ENCODE measurements at regions not wholly inside any gene's neighbourhood (a gene's known extent, or its start where the extent isn't known, plus 50 kb on each side); places are given as distances from the start of the nearest gene placed in this dataset.

DNA sequence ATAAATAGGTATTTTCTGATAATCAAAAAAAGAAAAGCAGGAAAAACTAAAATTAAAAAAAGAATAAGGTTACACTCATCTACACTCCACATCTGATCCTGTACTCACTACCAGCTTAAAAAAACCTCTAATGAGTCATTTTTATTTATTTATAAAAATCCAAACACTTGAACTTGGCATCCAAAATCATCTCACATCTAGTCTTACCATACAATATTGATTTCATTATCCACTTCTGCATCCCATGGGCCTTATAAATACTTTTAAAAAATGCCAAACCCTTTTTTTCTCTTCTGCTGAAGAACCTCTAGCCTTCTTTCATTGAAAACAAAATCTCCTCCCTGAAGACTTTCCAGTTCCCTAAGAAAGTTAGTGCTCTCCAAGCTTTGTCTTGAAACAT is 109.7 kb downstream of the TMTC3 start:
- ChIA-PET CTCF (no interaction called here), POLR2A (interaction anchor here (0.6 kb wide), 1 partner anchor 1466 kb away, joined by 3 read pairs; no protein-coding TSS in a partner anchor)
- Histone ChIP-seq H3K36me3 (ENCODE audit: control insufficient read depth in 4 of 4, insufficient read depth in 4 of 4, low read length in 3 of 4) (no peaks in the 10 kb centered on the region), H3K27ac (ENCODE audit: insufficient read depth in 1 of 2, low read depth in 1 of 2, low read length in 2 of 2, poor library complexity in 1 of 2, severe bottlenecking in 2 of 2) (no peak overlapping the region), H3K9me3 (ENCODE audit: control extremely low read depth in 1 of 5, control insufficient read depth in 4 of 5, insufficient read depth in 2 of 5, low read depth in 1 of 5, low read length in 4 of 5) (no peaks in the 10 kb centered on the region), H3K4me1 (ENCODE audit: control extremely low read depth in 1 of 4, control insufficient read depth in 4 of 4, insufficient read depth in 4 of 4, low read length in 3 of 4) (no peaks in the 10 kb centered on the region), H3K27me3 (replicated peaks in 2 of 5; ENCODE audit: control insufficient read depth in 4 of 5, insufficient read depth in 5 of 5, low read length in 4 of 5) (no peaks in the 10 kb centered on the region), H3K4me3 (ENCODE audit: control insufficient read depth in 1 of 7, extremely low read depth in 1 of 7, insufficient read depth in 4 of 7, low read depth in 2 of 7, low read length in 6 of 7) (no peak overlapping the region)
- DNase-seq: no peak

- DNase-seq: no peak
- CTCF ChIA-PET: no interaction called here
- POLR2A ChIA-PET: no interaction called here
- Histone ChIP-seq H3K4me1 (ENCODE audit: control extremely low read depth in 1 of 4, control insufficient read depth in 4 of 4, insufficient read depth in 4 of 4, low read length in 3 of 4) (no peaks in the 10 kb centered on the region), H3K27ac (ENCODE audit: insufficient read depth in 1 of 2, low read depth in 1 of 2, low read length in 2 of 2, poor library complexity in 1 of 2, severe bottlenecking in 2 of 2) (no peak overlapping the region), H3K36me3 (ENCODE audit: control insufficient read depth in 4 of 4, insufficient read depth in 4 of 4, low read length in 3 of 4) (no peaks in the 10 kb centered on the region), H3K4me3 (ENCODE audit: control insufficient read depth in 1 of 7, extremely low read depth in 1 of 7, insufficient read depth in 4 of 7, low read depth in 2 of 7, low read length in 6 of 7) (no peak overlapping the region), H3K27me3 (replicated peaks in 2 of 5; ENCODE audit: control insufficient read depth in 4 of 5, insufficient read depth in 5 of 5, low read length in 4 of 5) (no peaks in the 10 kb centered on the region), H3K9me3 (ENCODE audit: control extremely low read depth in 1 of 5, control insufficient read depth in 4 of 5, insufficient read depth in 2 of 5, low read depth in 1 of 5, low read length in 4 of 5) (no peaks in the 10 kb centered on the region)
These were observed 111.4 kb downstream of the TMTC3 start for GRCh38 chr12:88253371-88253978.

GRCh38 chr12:88255224-88255623 is 113.1 kb downstream of the TMTC3 start:
- no peak for DNase-seq
- H3K9me3 ChIP-seq (ENCODE audit: control extremely low read depth in 1 of 5, control insufficient read depth in 4 of 5, insufficient read depth in 2 of 5, low read depth in 1 of 5, low read length in 4 of 5): no peaks in the 10 kb centered on the region
- H3K4me3 ChIP-seq (ENCODE audit: control insufficient read depth in 1 of 7, extremely low read depth in 1 of 7, insufficient read depth in 4 of 7, low read depth in 2 of 7, low read length in 6 of 7): no peak overlapping the region
- H3K27ac ChIP-seq (ENCODE audit: insufficient read depth in 1 of 2, low read depth in 1 of 2, low read length in 2 of 2, poor library complexity in 1 of 2, severe bottlenecking in 2 of 2): no peak overlapping the region
- POLR2A ChIA-PET: no interaction called here
- H3K27me3 ChIP-seq (replicated peaks in 2 of 5; ENCODE audit: control insufficient read depth in 4 of 5, insufficient read depth in 5 of 5, low read length in 4 of 5): no peaks in the 10 kb centered on the region
- no peaks in the 10 kb centered on the region for H3K4me1 ChIP-seq (ENCODE audit: control extremely low read depth in 1 of 4, control insufficient read depth in 4 of 4, insufficient read depth in 4 of 4, low read length in 3 of 4)
- CTCF ChIA-PET: no interaction called here
- no CpG with 5 or more reads among the region's 2 CpGs for WGBS (ENCODE audit: insufficient coverage)
- no peaks in the 10 kb centered on the region for H3K36me3 ChIP-seq (ENCODE audit: control insufficient read depth in 4 of 4, insufficient read depth in 4 of 4, low read length in 3 of 4)

DNA sequence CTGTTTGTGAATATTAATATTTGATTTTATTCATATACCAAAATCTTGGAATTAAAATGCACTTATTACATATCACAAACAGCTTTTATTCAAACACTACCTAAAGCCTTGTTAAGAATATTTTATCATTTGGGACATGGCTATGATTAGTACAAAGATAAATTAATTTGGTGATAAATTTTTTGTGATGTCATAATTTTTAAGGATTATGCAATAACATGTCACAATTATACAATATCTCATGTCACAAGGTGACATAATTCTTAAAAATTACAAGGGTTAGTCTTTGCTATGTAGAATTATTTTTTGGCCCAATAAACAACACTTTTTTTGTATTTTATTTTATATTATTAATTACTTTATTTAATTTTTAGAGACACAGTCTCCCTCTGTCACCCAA is 113.7 kb downstream of the TMTC3 start:
- H3K9me3 ChIP-seq (ENCODE audit: control extremely low read depth in 1 of 5, control insufficient read depth in 4 of 5, insufficient read depth in 2 of 5, low read depth in 1 of 5, low read length in 4 of 5): no peaks in the 10 kb centered on the region
- no peaks in the 10 kb centered on the region for H3K36me3 ChIP-seq (ENCODE audit: control insufficient read depth in 4 of 4, insufficient read depth in 4 of 4, low read length in 3 of 4)
- DNase-seq: no peak
- H3K27ac ChIP-seq (ENCODE audit: insufficient read depth in 1 of 2, low read depth in 1 of 2, low read length in 2 of 2, poor library complexity in 1 of 2, severe bottlenecking in 2 of 2): no peak overlapping the region
- ChIA-PET CTCF (no interaction called here), POLR2A (no interaction called here)
- H3K4me3 ChIP-seq (ENCODE audit: control insufficient read depth in 1 of 7, extremely low read depth in 1 of 7, insufficient read depth in 4 of 7, low read depth in 2 of 7, low read length in 6 of 7): no peak overlapping the region
- no peaks in the 10 kb centered on the region for H3K27me3 ChIP-seq (replicated peaks in 2 of 5; ENCODE audit: control insufficient read depth in 4 of 5, insufficient read depth in 5 of 5, low read length in 4 of 5)
- H3K4me1 ChIP-seq (ENCODE audit: control extremely low read depth in 1 of 4, control insufficient read depth in 4 of 4, insufficient read depth in 4 of 4, low read length in 3 of 4): no peaks in the 10 kb centered on the region

DNA sequence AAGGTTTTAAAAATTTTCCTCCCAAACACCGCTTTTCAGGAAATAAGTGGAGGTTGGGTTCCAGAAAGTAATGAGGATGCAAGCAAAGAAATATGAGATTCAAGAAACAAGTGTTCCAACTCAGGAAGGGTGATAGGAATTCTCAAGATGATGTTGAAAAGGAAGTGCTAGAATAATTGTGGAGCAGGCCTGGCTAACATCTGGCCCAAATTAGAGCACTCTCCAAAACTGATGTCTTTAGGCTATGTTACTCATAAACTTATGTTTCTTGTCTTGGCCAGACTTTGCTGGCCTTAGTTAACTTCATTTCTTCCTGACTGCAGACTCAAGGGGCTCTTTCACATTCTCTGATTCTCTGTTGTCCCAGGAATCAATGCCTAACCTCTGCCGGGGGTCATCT is 116.3 kb downstream of the TMTC3 start:
- no peaks in the 10 kb centered on the region for H3K4me1 ChIP-seq (ENCODE audit: control extremely low read depth in 1 of 4, control insufficient read depth in 4 of 4, insufficient read depth in 4 of 4, low read length in 3 of 4)
- H3K36me3 ChIP-seq (ENCODE audit: control insufficient read depth in 4 of 4, insufficient read depth in 4 of 4, low read length in 3 of 4): no peaks in the 10 kb centered on the region
- no peak overlapping the region for H3K27ac ChIP-seq (ENCODE audit: insufficient read depth in 1 of 2, low read depth in 1 of 2, low read length in 2 of 2, poor library complexity in 1 of 2, severe bottlenecking in 2 of 2)
- 100% methylated on average over 2 of the region's 2 CpGs for WGBS (ENCODE audit: insufficient coverage)
- no peaks in the 10 kb centered on the region for H3K9me3 ChIP-seq (ENCODE audit: control extremely low read depth in 1 of 5, control insufficient read depth in 4 of 5, insufficient read depth in 2 of 5, low read depth in 1 of 5, low read length in 4 of 5)
- CTCF ChIA-PET: no interaction called here
- H3K27me3 ChIP-seq (replicated peaks in 2 of 5; ENCODE audit: control insufficient read depth in 4 of 5, insufficient read depth in 5 of 5, low read length in 4 of 5): no peaks in the 10 kb centered on the region
- H3K4me3 ChIP-seq (ENCODE audit: control insufficient read depth in 1 of 7, extremely low read depth in 1 of 7, insufficient read depth in 4 of 7, low read depth in 2 of 7, low read length in 6 of 7): no peak overlapping the region
- POLR2A ChIA-PET: no interaction called here
- DNase-seq: no peak

- DNase-seq: no peak
- Histone ChIP-seq H3K9me3 (ENCODE audit: control extremely low read depth in 1 of 5, control insufficient read depth in 4 of 5, insufficient read depth in 2 of 5, low read depth in 1 of 5, low read length in 4 of 5) (no peaks in the 10 kb centered on the region), H3K27ac (ENCODE audit: insufficient read depth in 1 of 2, low read depth in 1 of 2, low read length in 2 of 2, poor library complexity in 1 of 2, severe bottlenecking in 2 of 2) (no peak overlapping the region), H3K36me3 (ENCODE audit: control insufficient read depth in 4 of 4, insufficient read depth in 4 of 4, low read length in 3 of 4) (no peaks in the 10 kb centered on the region), H3K27me3 (replicated peaks in 2 of 5; ENCODE audit: control insufficient read depth in 4 of 5, insufficient read depth in 5 of 5, low read length in 4 of 5) (no peaks in the 10 kb centered on the region), H3K4me1 (ENCODE audit: control extremely low read depth in 1 of 4, control insufficient read depth in 4 of 4, insufficient read depth in 4 of 4, low read length in 3 of 4) (no peaks in the 10 kb centered on the region), H3K4me3 (ENCODE audit: control insufficient read depth in 1 of 7, extremely low read depth in 1 of 7, insufficient read depth in 4 of 7, low read depth in 2 of 7, low read length in 6 of 7) (no peak overlapping the region)
- WGBS (ENCODE audit: insufficient coverage): no CpG with 5 or more reads among the region's 2 CpGs
- ChIA-PET POLR2A (no interaction called here), CTCF (no interaction called here)
These were observed 124.8 kb downstream of the TMTC3 start for GRCh38 chr12:88266806-88267360.

GRCh38 chr12:88267630-88268029 is 125.5 kb downstream of the TMTC3 start:
- DNase-seq: no peak
- POLR2A ChIA-PET: no interaction called here
- H3K27ac ChIP-seq (ENCODE audit: insufficient read depth in 1 of 2, low read depth in 1 of 2, low read length in 2 of 2, poor library complexity in 1 of 2, severe bottlenecking in 2 of 2): no peak overlapping the region
- no peaks in the 10 kb centered on the region for H3K36me3 ChIP-seq (ENCODE audit: control insufficient read depth in 4 of 4, insufficient read depth in 4 of 4, low read length in 3 of 4)
- CTCF ChIA-PET: no interaction called here
- H3K9me3 ChIP-seq (ENCODE audit: control extremely low read depth in 1 of 5, control insufficient read depth in 4 of 5, insufficient read depth in 2 of 5, low read depth in 1 of 5, low read length in 4 of 5): peaks cover 0 to 2% (median 0%) of the 10 kb centered on the region in 5 experiments
- no CpG with 5 or more reads among the region's 2 CpGs for WGBS (ENCODE audit: insufficient coverage)
- H3K27me3 ChIP-seq (replicated peaks in 2 of 5; ENCODE audit: control insufficient read depth in 4 of 5, insufficient read depth in 5 of 5, low read length in 4 of 5): no peaks in the 10 kb centered on the region
- no peaks in the 10 kb centered on the region for H3K4me1 ChIP-seq (ENCODE audit: control extremely low read depth in 1 of 4, control insufficient read depth in 4 of 4, insufficient read depth in 4 of 4, low read length in 3 of 4)
- no peak overlapping the region for H3K4me3 ChIP-seq (ENCODE audit: control insufficient read depth in 1 of 7, extremely low read depth in 1 of 7, insufficient read depth in 4 of 7, low read depth in 2 of 7, low read length in 6 of 7)
